HL-60 (cell line): ENCODE measurements at regions not wholly inside any gene's neighbourhood (a gene's known extent, or its start where the extent isn't known, plus 50 kb on each side); places are given as distances from the start of the nearest gene placed in this dataset.

Experiments used
- POLR2AphosphoS5 ChIP-seq: IDR thresholded peaks from 2 replicates; pipeline ENCODE4 v1.6.1; 2012; ENCODE audit warnings: low read depth
- REST ChIP-seq: IDR thresholded peaks from 2 replicates; pipeline ENCODE4 v1.6.1; 2012; ENCODE audit warnings: low read depth; ENCODE audit not compliant: insufficient replicate concordance

- TF ChIP-seq POLR2AphosphoS5 (no peak), REST (no peak)
Measured at GRCh38 chr3:144059481-144059880, 87.9 kb downstream of the DIPK2A start.
